Upper lobe of left lung (tissue), 6 donors: ENCODE measurements at regions not wholly inside any gene's neighbourhood (a gene's known extent, or its start where the extent isn't known, plus 50 kb on each side); places are given as distances from the start of the nearest gene placed in this dataset.

ENCODE experiments used
- ATAC-seq, 2 donors: fragments of 200-7000 bp; cut with Tn5 transposase; one replicate each; pipeline ENCODE4 v1.9.1; 2022; ENCODE audit warnings: mild to moderate bottlenecking in 2 of 2, moderate library complexity in 2 of 2; ENCODE audit not compliant: low FRiP score in 2 of 2
- DNase-seq, 2 donors: peaks; one replicate each; pipeline ENCODE4 v3.0.0-alpha.2; 2019 to 2020
- H3K27ac ChIP-seq, 4 donors: fragments of 200-600 bp; sonication (generic); one replicate each; pipeline ENCODE4 v1.5.1; 2016 to 2019
- H3K27me3 ChIP-seq, 4 donors: fragments of 200-600 bp; sonication (generic); one replicate each; pipeline ENCODE4 v1.5.1; 2017 to 2019
- H3K36me3 ChIP-seq, 4 donors: fragments of 200-600 bp; sonication (generic); one replicate each; pipeline ENCODE4 v1.5.1; 2016 to 2019
- H3K4me1 ChIP-seq, 4 donors: fragments of 200-600 bp; sonication (generic); one replicate each; pipeline ENCODE4 v1.5.1; 2018 to 2019
- H3K4me3 ChIP-seq, 4 donors: fragments of 200-600 bp; sonication (generic); one replicate each; pipeline ENCODE4 v1.5.1; 2017 to 2019; ENCODE audit warnings: mild to moderate bottlenecking in 2 of 4, moderate library complexity in 1 of 4
- H3K9me3 ChIP-seq, 4 donors: fragments of 200-600 bp; sonication (generic); one replicate each; pipeline ENCODE4 v1.5.1; 2018 to 2019
- CTCF ChIP-seq, 6 experiments: fragments of 450-650 bp in 4 of 6; fragments of 200-600 bp in 2 of 6; sonication (generic) in 2 of 6; IDR thresholded peaks; one replicate each; pipeline ENCODE4 v1.5.1; 2016 to 2019; ENCODE audit warnings: antibody characterized with exemption in 6 of 6
- EP300 ChIP-seq, 4 donors: sonication (generic); formaldehyde crosslinking; IDR thresholded peaks; one replicate each; pipeline ENCODE4 v1.5.1; 2017; ENCODE audit warnings: antibody characterized with exemption in 4 of 4, control low read depth in 2 of 4
- POLR2A ChIP-seq, 4 donors: fragments of 450-650 bp; IDR thresholded peaks; one replicate each; pipeline ENCODE4 v1.5.1; 2016 to 2017; ENCODE audit warnings: antibody characterized with exemption in 4 of 4, mild to moderate bottlenecking in 2 of 4
- POLR2AphosphoS5 ChIP-seq, 2 donors: sonication (generic); formaldehyde crosslinking; IDR thresholded peaks; one replicate each; pipeline ENCODE4 v1.5.1; 2017; ENCODE audit warnings: antibody characterized with exemption in 2 of 2
- WGBS, 2 donors: methylation state at CpG; one replicate each; pipeline ENCODE4 v1.1.5; 2017 to 2018; 5-methylcytosine and 5-hydroxymethylcytosine counted together
- donor health status: DM: no; HTN: no; CAD: no; lungs with moderate emphysema.
- donor health status: DM: no; HTN: yes; CAD: no; lungs with severe emphysema.

- Histone ChIP-seq H3K9me3 (no peaks in the 10 kb centered on the region), H3K36me3 (no peaks in the 10 kb centered on the region), H3K4me1 (no peaks in the 10 kb centered on the region), H3K27me3 (no peaks in the 10 kb centered on the region), H3K27ac (no peak overlapping the region), H3K4me3 (no peak overlapping the region)
- TF ChIP-seq POLR2AphosphoS5 (IDR thresholded peaks at IDR 0.05) (no peak), POLR2A (IDR thresholded peaks at IDR 0.05) (no peak), EP300 (IDR thresholded peaks at IDR 0.05) (no peak), CTCF (IDR thresholded peaks at IDR 0.05) (no peak)
- DNase-seq, result no peak
- ATAC-seq, result no peak
- 48 to 63% methylated on average over 3 of the region's 3 CpGs for WGBS, 2 donors
These were observed 64.8 kb upstream of the UNC93A start for GRCh38 chr6:167226383-167226685.

DNA sequence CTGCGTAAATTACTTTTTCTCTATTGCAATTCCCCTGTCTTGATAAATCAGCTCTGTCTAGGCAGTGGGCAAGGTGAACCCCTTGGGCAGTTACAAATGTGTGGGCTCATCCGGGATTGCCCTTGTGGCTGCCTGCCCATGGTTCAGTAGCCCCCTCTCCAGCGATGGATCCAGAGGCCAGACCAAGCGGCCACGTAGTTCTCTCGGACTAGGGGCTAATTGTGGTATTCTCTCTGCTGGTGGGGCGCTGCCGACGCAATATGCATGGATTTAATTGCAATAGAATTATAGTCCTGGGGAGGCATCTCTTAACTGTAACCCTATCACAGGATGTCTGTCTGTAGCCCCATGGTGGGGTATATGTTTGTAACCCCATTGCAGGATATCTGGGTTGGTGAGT, 64.3 kb upstream of the UNC93A start:
- no peak for ATAC-seq
- no peak overlapping the region for H3K4me3 ChIP-seq
- no peaks in the 10 kb centered on the region for H3K27me3 ChIP-seq
- no peak for TF ChIP-seq CTCF (IDR thresholded peaks at IDR 0.05)
- no peak for TF ChIP-seq POLR2A (IDR thresholded peaks at IDR 0.05)
- no peak for TF ChIP-seq POLR2AphosphoS5 (IDR thresholded peaks at IDR 0.05)
- no peak for TF ChIP-seq EP300 (IDR thresholded peaks at IDR 0.05)
- no peak for DNase-seq
- H3K27ac ChIP-seq, result no peak overlapping the region
- no peaks in the 10 kb centered on the region for H3K4me1 ChIP-seq
- no peaks in the 10 kb centered on the region for H3K36me3 ChIP-seq
- WGBS, 2 donors, result 80 to 84% methylated on average over 9 of the region's 9 CpGs
- H3K9me3 ChIP-seq, result no peaks in the 10 kb centered on the region

- H3K4me3 ChIP-seq, result no peak overlapping the region
- no peaks in the 10 kb centered on the region for H3K36me3 ChIP-seq
- TF ChIP-seq CTCF (IDR thresholded peaks at IDR 0.05), result no peak
- no peak for TF ChIP-seq POLR2A (IDR thresholded peaks at IDR 0.05)
- no peak for TF ChIP-seq POLR2AphosphoS5 (IDR thresholded peaks at IDR 0.05)
- TF ChIP-seq EP300 (IDR thresholded peaks at IDR 0.05), result no peak
- H3K4me1 ChIP-seq, result no peaks in the 10 kb centered on the region
- no peak for DNase-seq
- H3K27me3 ChIP-seq, result no peaks in the 10 kb centered on the region
- H3K9me3 ChIP-seq, result no peaks in the 10 kb centered on the region
- no peak overlapping the region for H3K27ac ChIP-seq
- ATAC-seq, result no peak
- WGBS, 2 donors, result 87 to 91% methylated on average over 4 to 7 of the region's 7 CpGs
These were observed 63.1 kb upstream of the UNC93A start for GRCh38 chr6:167227984-167228383.

DNA sequence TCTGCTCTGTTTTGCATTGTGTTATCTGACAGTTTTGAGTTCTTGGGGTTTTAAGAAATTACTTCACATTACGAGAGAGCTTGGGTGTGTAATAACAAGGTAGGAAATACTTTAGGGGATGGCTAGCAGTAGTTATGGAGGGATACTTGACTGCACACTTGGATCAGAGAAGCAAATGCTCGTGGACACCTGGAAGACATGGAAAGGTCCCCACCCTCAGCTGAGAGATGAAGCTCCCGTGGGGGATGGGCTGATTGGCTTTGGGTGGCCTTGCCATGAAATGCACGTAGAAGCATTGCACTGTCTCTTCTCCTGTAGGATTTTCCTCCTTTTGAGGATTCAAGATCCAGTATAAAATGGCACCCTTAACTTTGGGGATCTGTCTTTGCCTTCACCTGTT, 61.5 kb upstream of the UNC93A start:
- TF ChIP-seq EP300 (IDR thresholded peaks at IDR 0.05) (no peak), CTCF (IDR thresholded peaks at IDR 0.05) (no peak), POLR2A (IDR thresholded peaks at IDR 0.05) (no peak), POLR2AphosphoS5 (IDR thresholded peaks at IDR 0.05) (no peak)
- no peaks in the 10 kb centered on the region for H3K9me3 ChIP-seq
- H3K27me3 ChIP-seq, result no peaks in the 10 kb centered on the region
- H3K27ac ChIP-seq, result no peak overlapping the region
- H3K36me3 ChIP-seq, result no peaks in the 10 kb centered on the region
- H3K4me1 ChIP-seq, result no peaks in the 10 kb centered on the region
- ATAC-seq (no peak), DNase-seq (no peak)
- 78 to 80% methylated on average over 4 of the region's 4 CpGs for WGBS, 2 donors
- H3K4me3 ChIP-seq, result no peak overlapping the region

- no peaks in the 10 kb centered on the region for H3K36me3 ChIP-seq
- TF ChIP-seq CTCF (IDR thresholded peaks at IDR 0.05) (no peak), EP300 (IDR thresholded peaks at IDR 0.05) (no peak), POLR2A (IDR thresholded peaks at IDR 0.05) (no peak), POLR2AphosphoS5 (IDR thresholded peaks at IDR 0.05) (no peak)
- no peaks in the 10 kb centered on the region for H3K27me3 ChIP-seq
- no peaks in the 10 kb centered on the region for H3K4me1 ChIP-seq
- no peak overlapping the region for H3K27ac ChIP-seq
- ATAC-seq (no peak), DNase-seq (no peak)
- H3K4me3 ChIP-seq, result no peak overlapping the region
- H3K9me3 ChIP-seq, result no peaks in the 10 kb centered on the region
These were observed 60.8 kb upstream of the UNC93A start for GRCh38 chr6:167230288-167230687.
